CD8-positive, alpha-beta memory T cell (primary cell): ENCODE measurements at regions not wholly inside any gene's neighbourhood (a gene's known extent, or its start where the extent isn't known, plus 50 kb on each side); places are given as distances from the start of the nearest gene placed in this dataset.
"Not testable (repeated sequence)": the region's sequence is repeated elsewhere in the genome, so short reads cannot be mapped to it uniquely, and the experiment has no call there.

Experiments
- CTCF ChIA-PET: fragments of 350-600 bp; sonication (Branson Sonifier 250); formaldehyde crosslinking; loops from one replicate; lab custom pipeline; 2021; ENCODE audit warnings: antibody characterized with exemption; lab: Charles Lee
- POLR2A ChIA-PET: fragments of 350-600 bp; sonication (Branson Sonifier 250); formaldehyde crosslinking; loops from one replicate; lab custom pipeline; 2021; ENCODE audit warnings: antibody characterized with exemption; lab: Charles Lee
- DNase-seq, 5 donors: peaks; one replicate each; pipeline versions ENCODE4 v3.0.0 to v3.0.0-alpha.2; 2020 to 2022; ENCODE audit warnings: mixed read lengths in 1 of 5
- H3K27ac ChIP-seq: one replicate; pipeline ENCODE4 v1.7.0; 2013; ENCODE audit warnings: low read depth, mild to moderate bottlenecking, low read length, moderate library complexity
- H3K27me3 ChIP-seq: 2 replicates; pipeline ENCODE4 v1.7.0; 2013; ENCODE audit warnings: low read length, mild to moderate bottlenecking; ENCODE audit not compliant: insufficient read depth, poor library complexity, severe bottlenecking
- H3K36me3 ChIP-seq: 2 replicates; pipeline ENCODE4 v1.7.0; 2013; ENCODE audit warnings: mild to moderate bottlenecking, low read length, moderate library complexity; ENCODE audit not compliant: insufficient read depth
- H3K4me1 ChIP-seq: 2 replicates; pipeline ENCODE4 v1.7.0; 2013; ENCODE audit warnings: mild to moderate bottlenecking, low read length, moderate library complexity; ENCODE audit not compliant: insufficient read depth
- H3K4me3 ChIP-seq: 2 replicates; pipeline ENCODE4 v1.7.0; 2013; ENCODE audit warnings: mild to moderate bottlenecking, low read length
- H3K9me3 ChIP-seq: 2 replicates; pipeline ENCODE4 v1.7.0; 2013; ENCODE audit warnings: mild to moderate bottlenecking, low read length
- H3K27ac Mint-ChIP-seq, 8 donors: one replicate each; pipeline ENCODE4 v1.8.0; 2020 to 2021; ENCODE audit warnings: mixed read lengths in 8 of 8, mild to moderate bottlenecking in 6 of 8, inconsistent platforms in 3 of 8, moderate library complexity in 3 of 8
- H3K27me3 Mint-ChIP-seq, 2 donors: one replicate each; pipeline ENCODE4 v1.8.0; 2020 to 2021; ENCODE audit warnings: mixed read lengths in 2 of 2, mild to moderate bottlenecking in 1 of 2, moderate library complexity in 1 of 2
- H3K36me3 Mint-ChIP-seq, 3 donors: one replicate each; pipeline ENCODE4 v1.8.0; 2020 to 2021; ENCODE audit warnings: mixed read lengths in 3 of 3, inconsistent platforms in 1 of 3, mild to moderate bottlenecking in 1 of 3
- H3K4me1 Mint-ChIP-seq, 3 donors: one replicate each; pipeline ENCODE4 v1.8.0; 2020 to 2021; ENCODE audit warnings: mixed read lengths in 3 of 3, inconsistent platforms in 1 of 3, mild to moderate bottlenecking in 1 of 3
- H3K4me3 Mint-ChIP-seq, 7 donors: one replicate each; pipeline ENCODE4 v1.8.0; 2020 to 2021; ENCODE audit warnings: mixed read lengths in 7 of 7, mild to moderate bottlenecking in 6 of 7, moderate library complexity in 4 of 7, inconsistent platforms in 2 of 7
- H3K9me3 Mint-ChIP-seq, 5 donors: one replicate each; pipeline ENCODE4 v1.8.0; 2020 to 2022; ENCODE audit warnings: mixed read lengths in 5 of 5, mild to moderate bottlenecking in 3 of 5, moderate library complexity in 2 of 5, inconsistent platforms in 1 of 5

GRCh38 chr14:71558943-71559342 lies 373.3 kb upstream of the RGS6 start:
- H3K4me3 ChIP-seq, H3K27ac ChIP-seq, H3K27me3 Mint-ChIP-seq: not testable (repeated sequence)

DNA sequence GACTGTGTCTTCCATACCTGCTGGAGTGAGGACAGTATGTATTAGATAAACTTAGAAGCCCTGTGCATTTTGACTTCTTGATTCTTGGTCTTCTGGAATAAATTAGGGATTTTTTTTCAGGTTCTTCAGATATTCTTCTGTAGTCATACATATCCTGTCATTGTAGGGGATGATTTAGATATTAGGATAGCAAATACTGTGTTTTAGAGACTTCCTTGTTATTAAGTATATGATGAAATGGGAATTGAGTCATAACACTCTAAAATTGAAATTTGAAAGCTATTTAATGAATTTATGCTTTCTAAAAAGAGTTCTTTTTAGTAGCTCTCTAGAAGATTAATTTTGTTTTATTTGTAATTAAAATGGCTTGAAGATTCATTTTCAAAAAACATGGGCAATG lies 371.5 kb upstream of the RGS6 start:
- H3K4me1 Mint-ChIP-seq: peaks cover 31 to 54% (median 43%) of the 10 kb centered on the region in 3 donors
- H3K36me3 Mint-ChIP-seq: peaks cover 0 to 2% (median 0%) of the 10 kb centered on the region in 3 donors
- H3K27me3 Mint-ChIP-seq: no peaks in the 10 kb centered on the region
- no peak for DNase-seq
- H3K27ac Mint-ChIP-seq: peak overlapping the region in 3 of 8 donors; percentile 20 to 63 (median 32)
- Histone ChIP-seq H3K27ac (no peak overlapping the region), H3K36me3 (no peaks in the 10 kb centered on the region), H3K4me3 (no peak overlapping the region), H3K4me1 (peaks cover 21% of the 10 kb centered on the region), H3K9me3 (no peaks in the 10 kb centered on the region), H3K27me3 (no peaks in the 10 kb centered on the region)
- no peak overlapping the region for H3K4me3 Mint-ChIP-seq
- ChIA-PET CTCF (no interaction called here), POLR2A (no interaction called here)
- no peaks in the 10 kb centered on the region for H3K9me3 Mint-ChIP-seq

More at GRCh38 chr14:71558943-71559342, 373.3 kb upstream of the RGS6 start:
- H3K9me3 Mint-ChIP-seq, H3K9me3 ChIP-seq, H3K36me3 Mint-ChIP-seq, H3K27me3 ChIP-seq, POLR2A ChIA-PET, H3K36me3 ChIP-seq, DNase-seq, H3K4me3 Mint-ChIP-seq: not testable (repeated sequence)
- CTCF ChIA-PET: interaction anchor here (0.7 kb wide), 1 partner anchor 23 kb away, joined by 3 read pairs; no protein-coding TSS in a partner anchor
- H3K4me1 ChIP-seq: peaks cover 35% of the 10 kb centered on the region
- Mint-ChIP-seq H3K27ac (peak overlapping the region in 5 of 8 donors; percentile 44 to 95 (median 81)), H3K4me1 (peaks cover 44 to 62% (median 54%) of the 10 kb centered on the region in 3 donors)

DNA sequence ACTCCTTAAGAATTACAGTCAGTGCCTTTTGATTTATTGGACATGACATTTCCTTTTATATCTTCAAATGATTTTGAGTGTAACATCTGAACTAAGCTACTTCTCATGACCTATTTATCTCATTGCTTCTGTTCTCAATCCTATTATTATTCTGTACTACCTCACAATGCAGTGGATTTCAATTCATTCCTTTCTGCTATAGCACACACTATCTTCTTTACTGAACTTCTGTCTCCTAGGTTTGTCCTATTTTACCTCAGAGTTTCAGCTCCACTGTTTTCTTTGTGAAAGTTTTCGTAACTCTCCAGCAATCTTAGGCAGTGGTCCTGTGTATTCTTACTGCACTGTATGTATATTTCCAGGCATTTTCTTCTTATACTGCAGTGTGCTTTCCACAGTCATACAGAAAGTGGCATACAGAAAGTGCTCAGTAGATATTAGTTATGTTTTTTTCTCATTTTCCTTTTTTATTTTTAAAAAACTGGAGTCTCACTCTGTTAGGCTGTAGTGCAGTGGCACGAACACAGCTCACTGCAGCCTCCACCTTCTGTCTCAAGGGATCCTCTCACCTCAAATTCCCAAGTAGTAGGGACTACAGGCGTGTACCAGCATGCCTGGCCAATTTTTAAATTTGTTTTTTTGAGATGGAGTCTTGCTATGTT lies 368.6 kb upstream of the RGS6 start:
- Histone ChIP-seq H3K4me1 (peaks cover 8% of the 10 kb centered on the region), H3K27me3 (no peaks in the 10 kb centered on the region), H3K9me3 (no peaks in the 10 kb centered on the region), H3K4me3 (no peak overlapping the region), H3K27ac (no peak overlapping the region), H3K36me3 (no peaks in the 10 kb centered on the region)
- Mint-ChIP-seq H3K4me3 (no peak overlapping the region), H3K36me3 (peaks cover 0 to 2% (median 0%) of the 10 kb centered on the region in 3 donors), H3K27me3 (no peaks in the 10 kb centered on the region), H3K4me1 (peaks cover 17 to 44% (median 32%) of the 10 kb centered on the region in 3 donors), H3K9me3 (no peaks in the 10 kb centered on the region), H3K27ac (peak overlapping the region in 3 of 8 donors; percentile 29 to 58 (median 51))
- DNase-seq: no peak
- CTCF ChIA-PET: interaction anchor here (1.4 kb wide), 1 partner anchor 9 kb away, joined by 3 read pairs; no protein-coding TSS in a partner anchor
- POLR2A ChIA-PET: interaction anchor here (0.6 kb wide), 2 partner anchors 14 to 242 kb away, joined by 3 read pairs; no protein-coding TSS in a partner anchor

- no peak for DNase-seq
- Histone ChIP-seq H3K9me3 (no peaks in the 10 kb centered on the region), H3K27ac (no peak overlapping the region), H3K27me3 (no peaks in the 10 kb centered on the region), H3K36me3 (no peaks in the 10 kb centered on the region), H3K4me3 (no peak overlapping the region), H3K4me1 (peaks cover 8% of the 10 kb centered on the region)
- H3K9me3 Mint-ChIP-seq: no peaks in the 10 kb centered on the region
- peaks cover 0 to 2% (median 0%) of the 10 kb centered on the region in 3 donors for H3K36me3 Mint-ChIP-seq
- H3K27me3 Mint-ChIP-seq: no peaks in the 10 kb centered on the region
- ChIA-PET CTCF (no interaction called here), POLR2A (no interaction called here)
- peak overlapping the region in 7 of 8 donors; percentile 16 to 78 (median 39) for H3K27ac Mint-ChIP-seq
- H3K4me3 Mint-ChIP-seq: peak overlapping the region in 5 of 7 donors; percentile 7 to 72 (median 46)
- H3K4me1 Mint-ChIP-seq: peaks cover 17 to 33% (median 30%) of the 10 kb centered on the region in 3 donors
These were observed 366.0 kb upstream of the RGS6 start for GRCh38 chr14:71566276-71566675.

DNA sequence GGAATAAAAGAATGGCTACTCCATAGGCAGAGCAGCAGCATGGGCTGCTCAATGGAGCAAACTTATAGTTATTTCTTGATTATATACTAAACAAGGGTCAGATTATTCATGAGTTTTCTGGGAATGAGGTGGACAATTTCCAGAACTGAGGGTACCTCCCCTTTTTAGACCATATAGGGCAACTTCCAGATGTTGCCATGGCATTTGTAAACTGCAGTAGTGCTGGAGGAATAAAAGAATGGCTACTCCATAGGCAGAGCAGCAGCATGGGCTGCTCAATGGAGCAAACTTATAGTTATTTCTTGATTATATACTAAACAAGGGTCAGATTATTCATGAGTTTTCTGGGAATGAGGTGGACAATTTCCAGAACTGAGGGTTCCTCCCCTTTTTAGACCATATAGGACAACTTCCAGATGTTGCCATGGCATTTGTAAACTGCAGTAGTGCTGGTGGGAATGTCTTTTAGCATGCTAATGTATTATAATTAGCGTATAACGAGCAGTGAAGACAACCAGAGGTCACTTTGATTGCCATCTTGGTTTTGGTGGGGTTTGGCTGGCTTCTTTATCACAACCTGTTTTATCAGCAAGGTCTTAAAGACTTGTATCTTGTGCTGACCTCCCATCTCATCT lies 364.6 kb upstream of the RGS6 start:
- H3K4me1 ChIP-seq, H3K4me3 Mint-ChIP-seq, H3K9me3 Mint-ChIP-seq, H3K27me3 Mint-ChIP-seq, POLR2A ChIA-PET, CTCF ChIA-PET, H3K27ac ChIP-seq, DNase-seq, H3K4me3 ChIP-seq, H3K27me3 ChIP-seq, H3K36me3 ChIP-seq, H3K36me3 Mint-ChIP-seq, H3K9me3 ChIP-seq: not testable (repeated sequence)
- H3K4me1 Mint-ChIP-seq: peaks cover 17 to 35% (median 30%) of the 10 kb centered on the region in 3 donors
- peak overlapping the region in 1 of 8 donors; percentile 48 for H3K27ac Mint-ChIP-seq

GRCh38 chr14:71574976-71575375 lies 357.3 kb upstream of the RGS6 start:
- CTCF ChIA-PET: no interaction called here
- peaks cover 0 to 2% (median 0%) of the 10 kb centered on the region in 3 donors for H3K36me3 Mint-ChIP-seq
- peak overlapping the region in 4 of 7 donors; percentile 48 to 81 (median 72) for H3K4me3 Mint-ChIP-seq

GRCh38 chr14:71576472-71576871 lies 355.8 kb upstream of the RGS6 start:
- Histone ChIP-seq H3K36me3 (no peaks in the 10 kb centered on the region), H3K9me3 (no peaks in the 10 kb centered on the region), H3K4me3 (no peak overlapping the region), H3K4me1 (peaks cover 10% of the 10 kb centered on the region), H3K27ac (no peak overlapping the region), H3K27me3 (no peaks in the 10 kb centered on the region)
- no peaks in the 10 kb centered on the region for H3K9me3 Mint-ChIP-seq
- ChIA-PET POLR2A (no interaction called here), CTCF (no interaction called here)
- no peak overlapping the region for H3K4me3 Mint-ChIP-seq
- no peak for DNase-seq
- H3K36me3 Mint-ChIP-seq: peaks cover 0 to 4% (median 0%) of the 10 kb centered on the region in 3 donors
- no peak overlapping the region for H3K27ac Mint-ChIP-seq
- H3K4me1 Mint-ChIP-seq: peaks cover 28 to 41% (median 40%) of the 10 kb centered on the region in 3 donors
- H3K27me3 Mint-ChIP-seq: peaks cover 0 to 2% of the 10 kb centered on the region in 2 donors

More at GRCh38 chr14:71574976-71575375, 357.3 kb upstream of the RGS6 start:
- Histone ChIP-seq H3K36me3 (no peaks in the 10 kb centered on the region), H3K27me3 (no peaks in the 10 kb centered on the region), H3K4me1 (peaks cover 10% of the 10 kb centered on the region), H3K27ac (no peak overlapping the region), H3K4me3 (no peak overlapping the region), H3K9me3 (no peaks in the 10 kb centered on the region)
- H3K4me1 Mint-ChIP-seq: peaks cover 28 to 40% (median 36%) of the 10 kb centered on the region in 3 donors
- peaks cover 0 to 2% of the 10 kb centered on the region in 2 donors for H3K27me3 Mint-ChIP-seq
- DNase-seq: no peak
- H3K9me3 Mint-ChIP-seq: no peaks in the 10 kb centered on the region
- POLR2A ChIA-PET: no interaction called here
- H3K27ac Mint-ChIP-seq: peak overlapping the region in 3 of 8 donors; percentile 27 to 77 (median 63)

- Histone ChIP-seq H3K4me3 (no peak overlapping the region), H3K27me3 (no peaks in the 10 kb centered on the region), H3K27ac (no peak overlapping the region), H3K9me3 (no peaks in the 10 kb centered on the region), H3K36me3 (no peaks in the 10 kb centered on the region), H3K4me1 (peaks cover 4% of the 10 kb centered on the region)
- Mint-ChIP-seq H3K4me1 (peaks cover 24 to 36% (median 32%) of the 10 kb centered on the region in 3 donors), H3K9me3 (no peaks in the 10 kb centered on the region), H3K27ac (peak overlapping the region in 2 of 8 donors; percentile 41 to 74), H3K27me3 (no peaks in the 10 kb centered on the region), H3K36me3 (peaks cover 0 to 9% (median 0%) of the 10 kb centered on the region in 3 donors), H3K4me3 (no peak overlapping the region)
- DNase-seq: no peak
- POLR2A ChIA-PET: no interaction called here
- CTCF ChIA-PET: no interaction called here
These were observed 352.9 kb upstream of the RGS6 start for GRCh38 chr14:71579331-71579730.
